PC-9 (cell line): ENCODE measurements at regions not wholly inside any gene's neighbourhood (a gene's known extent, or its start where the extent isn't known, plus 50 kb on each side); places are given as distances from the start of the nearest gene placed in this dataset.

Source experiments
- CTCF ChIP-seq: fragments of 200-600 bp; sonication (generic); conservative IDR thresholded peaks from 2 replicates; pipeline ENCODE4 v1.6.1; 2017; ENCODE audit warnings: mixed run types, antibody characterized with exemption, mild to moderate bottlenecking, moderate library complexity
- EZH2 ChIP-seq: fragments of 200-600 bp; sonication (generic); IDR thresholded peaks from 2 replicates; pipeline ENCODE4 v1.8.0; 2017; ENCODE audit warnings: antibody characterized with exemption, low read depth

GRCh38 chr3:164723396-164723795, 354.9 kb downstream of the SI start:
- TF ChIP-seq CTCF (no peak), EZH2 (no peak)
